A549 (cell line): ENCODE measurements at regions not wholly inside any gene's neighbourhood (a gene's known extent, or its start where the extent isn't known, plus 50 kb on each side); places are given as distances from the start of the nearest gene placed in this dataset.

Source experiments
- CTCF ChIP-seq: fragments of >200 bp; sonication (Bioruptor Twin); formaldehyde crosslinking; IDR thresholded peaks from 3 replicates; pipeline ENCODE4 v1.5.1; 2016
- E2F6 ChIP-seq: IDR thresholded peaks from 2 replicates; pipeline ENCODE4 v1.6.1; 2012; ENCODE audit warnings: low read depth, borderline replicate concordance
- EP300 ChIP-seq, 2 experiments: fragments of >200 bp; sonication (Bioruptor Twin); formaldehyde crosslinking; IDR thresholded peaks; 2 replicates in 1 of 2; 3 replicates in 1 of 2; pipeline ENCODE4 v1.6.1; 2016 to 2017
- HDAC2 ChIP-seq: fragments of 200-600 bp; sonication (generic); IDR thresholded peaks from 2 replicates; pipeline ENCODE4 v1.6.1; 2016
- JUNB ChIP-seq: fragments of >200 bp; sonication (Bioruptor Twin); formaldehyde crosslinking; IDR thresholded peaks from 2 replicates; pipeline ENCODE4 v1.6.1; 2016
- KDM1A ChIP-seq: fragments of 200-600 bp; sonication (generic); IDR thresholded peaks from 2 replicates; pipeline ENCODE4 v1.6.1; 2016; ENCODE audit warnings: low read depth, mild to moderate bottlenecking
- MAFK ChIP-seq: fragments of 450-650 bp; IDR thresholded peaks from 2 replicates; pipeline ENCODE4 v1.6.1; 2014; ENCODE audit not compliant: partially characterized antibody
- NR3C1 ChIP-seq: fragments of >200 bp; sonication (Bioruptor Twin); formaldehyde crosslinking; IDR thresholded peaks from 3 replicates; pipeline ENCODE4 v1.6.1; 2017
- RAD21 ChIP-seq, 2 experiments: fragments of >200 bp in 1 of 2; sonication (Bioruptor Twin) in 1 of 2; formaldehyde crosslinking in 1 of 2; IDR thresholded peaks in 1 of 2; conservative IDR thresholded peaks in 1 of 2; 2 replicates in 1 of 2; 3 replicates in 1 of 2; pipeline ENCODE4 v1.6.1; 2012 to 2018; ENCODE audit warnings: inconsistent platforms in 1 of 2
- SREBF2 ChIP-seq: fragments of 450-650 bp; IDR thresholded peaks from 2 replicates; pipeline ENCODE4 v1.6.1; 2014; ENCODE audit warnings: mild to moderate bottlenecking, moderate library complexity
- TP53 ChIP-seq: fragments of 250-450 bp; sonication (Bioruptor Pico); IDR thresholded peaks from 2 replicates; pipeline ENCODE4 v1.5.0; 2021; ENCODE audit warnings: mild to moderate bottlenecking, moderate library complexity
- USF2 ChIP-seq: fragments of 450-650 bp; IDR thresholded peaks from 2 replicates; pipeline ENCODE4 v1.6.1; 2014; ENCODE audit warnings: antibody characterized with exemption

GRCh38 chr9:113715086-113715485 is 161.0 kb upstream of the ZNF618 start:
- TF ChIP-seq CTCF (no peak), TP53 (CRISPR knock-in tag) (no peak), EP300 (IDR thresholded peaks at IDR 0.05) (no peak), KDM1A (no peak), HDAC2 (no peak), MAFK (no peak), E2F6 (no peak), JUNB (no peak), RAD21 (conservative IDR thresholded peaks at IDR 0.05 in 1 of 2, IDR thresholded peaks at IDR 0.05 in 1 of 2) (no peak), NR3C1 (no peak), SREBF2 (no peak), USF2 (no peak)
